Skin of body (tissue), 1 donor: ENCODE measurements at regions not wholly inside any gene's neighbourhood (a gene's known extent, or its start where the extent isn't known, plus 50 kb on each side); places are given as distances from the start of the nearest gene placed in this dataset.
"Not testable (repeated sequence)": the region's sequence is repeated elsewhere in the genome, so short reads cannot be mapped to it uniquely, and the experiment has no call there.

Source experiments
- DNase-seq: peaks from one replicate; lab custom pipeline; 2025; lab: John Stamatoyannopoulos, UW

DNA sequence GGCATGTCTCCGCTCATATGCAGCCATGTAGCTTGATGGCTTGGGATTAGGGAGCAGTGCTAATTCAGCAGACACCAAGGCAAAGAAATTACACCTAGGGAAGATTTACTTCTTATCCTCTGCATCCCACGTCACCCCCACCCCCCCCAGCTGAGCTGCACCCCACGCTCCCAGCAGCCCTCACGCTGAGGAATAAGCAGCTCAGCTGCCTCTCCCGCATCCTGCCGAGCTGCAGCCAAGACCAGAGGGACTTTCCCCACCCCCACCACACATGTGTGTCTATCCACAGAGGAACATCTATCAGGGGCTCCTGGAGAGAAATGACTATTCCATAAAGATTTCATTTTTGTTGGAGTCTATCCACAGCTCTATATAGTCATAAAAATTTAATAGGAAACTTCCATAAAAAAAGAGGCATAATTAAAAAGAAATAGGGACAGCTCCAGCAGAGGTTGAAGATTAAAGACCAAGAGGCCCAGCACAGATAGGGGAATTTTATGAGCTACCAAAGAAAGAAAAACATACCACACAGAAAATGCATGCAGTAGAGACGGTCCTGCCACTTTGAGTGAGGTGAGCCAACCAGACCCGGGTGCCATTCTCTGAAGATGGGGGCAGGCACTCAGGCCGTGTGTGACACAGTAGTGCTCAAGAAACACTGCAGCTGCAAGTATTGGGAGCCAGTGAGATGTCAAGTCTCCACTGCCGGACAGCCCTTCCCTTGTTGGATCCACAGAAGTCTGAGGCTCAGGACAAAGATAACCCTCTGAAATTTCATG is 274.8 kb downstream of the BCL2L11 start:
- DNase-seq: not testable (repeated sequence)

DNA sequence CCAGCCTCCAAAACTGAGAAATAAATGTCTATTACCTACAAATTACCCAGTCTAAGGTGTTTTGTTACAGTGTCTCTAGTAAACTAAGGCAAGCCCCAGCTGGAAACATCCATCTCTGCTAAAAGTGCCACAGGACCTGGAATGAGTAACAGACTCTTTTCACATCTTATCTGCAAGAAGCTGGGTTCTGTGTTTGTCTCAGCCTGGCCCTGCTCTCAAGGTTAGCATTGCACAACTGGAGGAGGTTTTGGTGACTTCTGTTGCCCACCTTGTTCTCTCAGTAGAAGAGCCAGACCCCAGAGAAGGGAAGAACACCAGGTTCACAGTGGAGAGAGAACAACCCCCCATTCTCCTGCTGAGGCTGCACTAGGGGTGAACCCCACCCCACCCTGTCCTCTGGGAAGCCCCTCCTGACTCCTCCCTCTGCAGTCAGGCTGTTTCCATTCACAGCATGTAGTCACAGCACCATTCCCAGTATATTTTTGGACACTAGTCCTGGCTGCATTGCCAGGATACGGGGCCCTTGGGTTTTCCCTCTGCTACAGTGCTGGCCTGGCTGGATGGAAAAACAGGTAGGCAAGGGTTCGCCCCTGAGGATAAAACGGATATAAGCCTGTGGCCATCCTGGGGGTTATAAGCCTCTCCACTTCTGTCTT is 280.0 kb downstream of the BCL2L11 start:
- not testable (repeated sequence) for DNase-seq

DNA sequence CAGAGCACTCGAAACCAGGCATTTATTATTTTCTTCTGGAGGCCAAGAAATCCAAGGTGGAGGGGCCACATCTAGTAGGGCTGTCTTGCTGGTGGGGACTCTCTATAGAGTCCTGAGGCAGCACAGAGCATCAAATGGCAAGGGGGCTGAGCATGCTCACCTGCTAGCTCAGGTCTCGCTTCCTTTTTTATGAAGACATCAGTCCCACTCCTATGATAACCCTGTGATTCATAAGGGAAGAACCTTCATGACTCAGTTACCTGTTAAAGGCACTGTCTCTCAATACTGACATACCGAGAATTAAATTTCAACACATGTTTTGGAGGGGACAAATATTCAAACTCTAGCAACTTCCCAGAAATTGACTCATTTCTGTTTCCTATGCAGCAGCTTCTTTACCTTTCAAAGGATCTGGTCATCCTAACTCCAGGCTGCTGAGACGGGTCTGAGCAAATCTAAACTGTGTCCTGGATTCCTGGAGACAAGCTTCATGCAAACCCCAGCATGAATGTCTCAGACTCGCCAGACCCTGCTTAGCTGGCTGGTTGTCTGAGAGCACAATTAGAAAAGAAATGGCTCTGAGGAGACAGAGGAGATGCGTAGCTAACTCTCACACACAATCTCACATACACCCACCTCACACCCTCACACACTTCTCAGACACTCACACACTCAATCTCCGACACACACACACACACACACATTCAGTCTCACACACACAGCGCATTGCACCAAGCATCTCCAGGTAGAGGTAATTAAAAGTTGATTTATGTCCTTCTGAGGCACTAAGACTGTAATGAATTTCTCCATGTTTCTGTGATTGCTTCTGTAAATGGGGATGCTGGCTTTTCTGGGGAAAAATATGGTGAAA is 280.8 kb downstream of the BCL2L11 start:
- not testable (repeated sequence) for DNase-seq

DNA sequence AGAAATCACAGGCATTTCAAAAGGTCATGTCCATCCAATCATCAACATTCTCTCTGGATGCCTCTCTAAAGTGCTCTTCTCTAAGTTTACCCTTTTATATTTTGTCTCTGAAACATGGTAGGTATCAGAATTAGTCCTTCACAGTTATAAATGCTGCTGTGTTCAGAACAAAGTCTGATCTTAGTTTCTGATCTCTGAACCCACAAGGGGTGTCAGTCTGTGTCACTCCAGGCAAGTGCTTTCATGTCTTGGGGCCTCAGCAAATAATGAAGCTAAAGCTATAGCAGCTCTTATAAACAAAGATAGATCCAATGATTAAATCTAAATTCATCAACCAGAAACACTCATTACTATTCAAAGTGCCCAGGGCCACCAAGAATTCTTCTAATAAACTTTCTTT is 281.7 kb downstream of the BCL2L11 start:
- not testable (repeated sequence) for DNase-seq

DNA sequence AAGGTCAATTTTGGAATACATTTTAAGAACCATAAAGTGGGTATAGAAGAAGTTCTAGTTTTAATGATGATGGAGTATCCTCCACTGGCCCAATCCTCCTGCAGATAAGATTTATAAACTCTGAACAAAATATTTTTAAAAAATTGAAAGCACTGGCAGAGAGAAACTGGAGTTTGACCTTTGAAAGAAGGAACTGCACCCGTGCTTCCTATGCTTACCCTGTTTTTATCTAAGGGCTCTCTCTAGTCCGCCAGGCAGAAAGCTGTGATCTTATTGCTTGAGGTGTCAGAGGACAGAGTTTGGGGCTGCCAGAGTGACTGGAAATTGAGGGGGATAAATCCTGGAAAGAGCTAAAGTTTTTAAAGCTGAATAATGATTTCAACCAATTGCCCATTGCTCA is 282.6 kb downstream of the BCL2L11 start:
- DNase-seq: not testable (repeated sequence)

DNA sequence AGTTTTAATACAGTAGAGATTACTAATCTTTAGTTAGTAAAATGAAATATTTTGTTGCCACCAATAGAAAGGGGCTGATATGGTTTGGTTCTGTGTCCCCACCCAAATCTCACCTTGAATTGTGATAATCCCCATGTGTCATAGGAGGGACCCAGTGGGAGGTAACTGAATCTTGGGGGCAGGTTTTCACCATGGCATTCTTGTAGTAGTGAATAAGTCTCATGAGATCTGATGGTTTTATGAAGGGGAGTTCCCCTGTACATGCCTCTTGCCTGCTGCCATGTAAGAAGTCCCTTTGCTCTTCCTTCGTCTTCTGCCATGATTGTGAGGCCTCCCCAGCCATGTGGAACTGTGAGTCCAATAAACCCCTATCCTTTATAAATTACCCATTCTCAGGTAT is 285.9 kb downstream of the BCL2L11 start:
- not testable (repeated sequence) for DNase-seq

DNA sequence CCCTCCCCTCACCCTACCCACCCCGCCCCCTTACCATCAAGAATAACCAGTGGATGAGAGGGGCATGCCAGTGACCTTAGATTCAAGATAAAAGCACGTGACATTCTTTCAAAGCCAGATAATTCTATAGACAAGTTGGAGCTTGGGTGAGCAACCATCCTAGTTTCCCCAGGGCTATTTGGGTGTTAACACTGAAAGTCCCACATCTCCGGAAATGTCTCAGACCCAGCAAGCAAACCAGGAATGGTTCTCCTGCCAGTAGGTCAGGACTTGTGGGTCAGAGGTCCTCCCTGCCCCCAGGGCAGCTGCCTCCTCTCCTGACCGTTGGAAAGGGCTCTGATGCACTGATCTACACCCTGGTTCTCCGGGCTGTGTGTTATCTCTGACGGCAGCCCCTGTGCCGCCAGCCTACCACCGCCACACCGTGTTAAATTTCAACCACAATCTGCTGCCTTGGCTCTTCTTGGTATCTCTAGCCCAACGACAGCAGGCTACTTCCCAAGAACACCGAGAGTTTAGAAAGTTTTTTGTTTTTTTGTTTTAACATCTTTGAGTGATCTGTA is 287.0 kb downstream of the BCL2L11 start:
- not testable (repeated sequence) for DNase-seq

DNA sequence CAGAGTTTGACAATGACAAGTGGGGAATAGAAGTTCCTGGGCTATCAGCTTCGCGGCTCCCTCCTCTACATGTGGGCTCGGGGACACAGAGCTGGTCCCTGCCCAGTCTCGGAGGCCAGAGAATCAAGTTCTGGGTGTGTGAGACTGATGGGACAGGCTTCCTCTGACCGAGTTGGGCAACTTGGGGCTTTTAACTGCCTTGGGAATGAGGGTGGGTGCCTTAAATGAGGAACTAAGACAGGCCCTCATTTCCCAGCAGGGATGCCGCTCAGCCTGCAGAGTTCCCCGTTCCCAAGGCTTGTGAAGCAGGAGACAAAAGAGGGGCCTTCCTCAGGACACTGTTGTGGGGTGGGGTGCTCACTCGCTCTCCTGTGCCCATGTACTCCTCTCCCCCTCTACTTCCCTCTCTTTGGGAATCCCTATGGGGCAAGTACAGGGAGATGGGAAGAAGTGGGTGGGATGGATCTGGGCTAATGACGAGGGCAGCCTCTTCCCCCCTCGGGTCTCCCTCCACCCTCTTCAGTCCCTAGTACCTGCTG is 290.2 kb downstream of the BCL2L11 start:
- DNase-seq: not testable (repeated sequence)

DNA sequence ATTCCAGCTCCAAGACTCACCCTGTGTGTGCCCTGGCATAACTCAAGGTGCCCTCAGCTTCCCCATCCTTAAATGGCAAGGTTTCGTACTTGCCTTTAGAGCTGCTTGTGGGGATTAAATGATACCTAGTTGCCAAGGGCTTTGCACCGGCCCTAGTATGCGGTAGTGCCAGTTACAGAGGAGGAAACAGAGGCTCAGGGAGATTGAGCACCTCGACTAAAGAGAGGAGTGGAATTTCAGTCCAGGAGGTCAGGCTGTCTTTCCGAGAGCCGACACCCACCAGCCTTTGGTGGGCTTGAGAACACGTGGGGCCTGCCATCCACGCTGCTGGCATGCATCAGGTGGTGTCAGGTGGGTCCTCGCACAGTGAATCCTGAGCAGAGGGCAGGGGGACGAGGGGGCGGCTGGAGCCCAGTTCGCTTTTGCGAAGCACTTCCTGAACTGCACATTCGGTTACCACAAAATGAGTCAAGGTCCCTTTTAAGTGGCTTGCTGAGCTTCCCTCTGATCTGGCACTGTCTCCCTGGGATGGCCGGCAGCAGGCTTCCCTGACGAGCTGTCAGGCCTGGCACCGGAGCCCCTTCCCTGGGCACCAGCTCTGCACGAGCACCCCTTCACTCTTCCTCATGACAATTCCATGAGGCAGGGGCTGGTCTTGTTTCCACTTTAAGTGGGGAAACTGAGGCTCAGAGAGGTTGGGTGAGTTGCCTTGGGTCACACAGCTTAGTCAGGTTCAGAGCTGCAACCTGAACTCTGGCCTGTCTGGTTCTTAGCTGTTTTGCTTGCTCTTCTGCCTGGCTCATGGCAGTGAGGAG is 291.4 kb downstream of the BCL2L11 start:
- not testable (repeated sequence) for DNase-seq

DNA sequence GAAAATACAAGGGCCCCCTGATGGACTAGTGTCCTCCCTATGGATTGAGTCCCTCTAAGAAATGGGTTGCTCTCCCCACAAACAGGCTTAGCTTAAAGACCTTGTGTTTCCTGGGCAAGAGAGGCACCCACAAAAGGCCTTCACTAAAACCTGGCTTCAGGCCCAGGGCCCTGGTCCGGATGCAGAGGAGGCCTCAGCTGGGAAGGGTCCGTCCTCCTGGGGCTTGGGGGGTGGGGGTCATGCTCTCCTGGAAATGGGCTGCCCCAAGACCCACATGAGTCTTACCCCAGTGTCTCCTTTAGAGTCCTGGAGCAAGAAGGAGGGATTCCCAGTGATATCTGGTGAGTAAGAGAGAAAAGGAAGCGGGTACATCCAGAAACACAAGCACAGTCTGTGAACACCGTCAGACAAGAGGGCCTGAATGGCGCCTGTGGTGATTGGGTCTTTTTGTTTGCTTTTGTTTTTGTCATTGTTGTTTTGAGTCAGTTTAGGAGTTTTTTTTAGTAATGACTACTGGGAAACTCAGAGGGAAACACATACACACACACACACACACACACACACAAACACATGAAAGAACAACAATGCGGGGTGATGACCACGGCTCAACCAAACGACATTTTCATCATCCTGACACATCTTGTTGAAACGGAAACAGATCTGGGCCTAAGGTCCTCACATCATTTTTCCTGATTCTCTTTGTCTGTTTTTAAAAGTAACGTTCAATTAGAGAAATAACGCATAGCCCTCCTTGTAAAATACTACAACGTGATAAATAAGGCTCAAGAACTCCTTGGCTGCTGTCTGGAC is 292.3 kb downstream of the BCL2L11 start:
- not testable (repeated sequence) for DNase-seq

DNA sequence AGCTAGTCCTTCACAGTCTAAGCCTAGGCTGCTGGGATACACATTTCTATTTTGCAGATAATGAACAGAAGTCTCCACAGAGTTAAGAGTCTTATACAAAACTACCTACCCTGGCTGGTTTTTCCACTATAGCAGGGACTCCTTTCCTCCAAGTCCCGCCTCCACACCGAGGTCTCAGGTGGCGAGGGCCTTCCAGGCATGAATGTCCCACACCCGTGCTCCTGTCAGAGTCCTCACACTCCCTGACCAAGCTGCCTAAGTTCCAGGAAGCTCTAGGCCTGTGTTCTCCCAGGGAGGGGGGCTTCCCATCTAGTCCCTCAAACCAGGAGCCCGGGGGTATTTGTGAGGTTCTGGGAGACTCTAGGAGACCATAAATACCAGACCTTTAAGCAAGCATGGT is 293.2 kb downstream of the BCL2L11 start:
- not testable (repeated sequence) for DNase-seq

DNA sequence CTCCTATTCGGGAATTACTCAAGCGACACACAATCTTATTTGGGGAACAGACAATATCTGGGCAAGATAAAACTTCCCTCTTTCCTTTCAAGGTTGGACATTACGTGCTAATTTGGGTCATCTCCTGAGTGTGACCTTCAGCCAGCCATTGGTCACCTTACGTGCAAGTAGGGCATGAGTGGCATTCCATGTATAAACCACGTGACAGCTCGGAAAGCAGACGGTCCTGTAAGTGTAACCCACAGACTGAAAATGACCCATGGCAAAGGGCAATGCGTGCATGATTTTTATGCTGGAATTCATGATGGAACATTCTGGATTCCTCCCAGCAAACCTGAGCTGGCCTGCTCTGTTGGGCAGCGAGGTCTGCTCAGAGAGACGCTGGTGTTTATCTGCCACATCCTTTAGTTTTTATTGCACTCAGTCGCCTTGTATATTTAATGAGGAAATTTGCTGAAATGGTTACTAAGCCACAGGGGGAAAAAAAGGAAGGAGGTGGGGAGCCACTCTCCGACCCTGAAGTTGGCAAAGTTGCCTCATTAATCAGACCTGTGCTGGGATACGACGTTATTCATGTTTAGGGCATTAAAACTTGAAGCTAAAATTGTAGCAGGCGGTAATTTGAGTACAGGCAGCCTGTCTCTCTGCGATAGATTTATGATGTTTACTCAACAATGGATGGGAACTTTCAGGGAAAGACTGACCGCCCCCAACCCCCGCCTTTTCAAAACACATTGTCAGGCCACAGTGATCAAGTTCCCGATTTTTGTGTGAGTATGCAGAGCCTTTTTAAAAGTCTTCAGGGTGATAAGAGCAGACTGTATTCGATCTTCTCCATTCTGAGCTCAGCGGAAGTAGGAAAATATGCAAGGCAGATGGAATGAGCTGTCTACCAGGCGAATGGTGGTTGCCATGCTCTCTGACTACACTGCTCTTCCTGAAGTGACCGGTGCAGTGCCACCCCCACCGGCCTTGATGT is 295.3 kb downstream of the BCL2L11 start:
- not testable (repeated sequence) for DNase-seq

DNA sequence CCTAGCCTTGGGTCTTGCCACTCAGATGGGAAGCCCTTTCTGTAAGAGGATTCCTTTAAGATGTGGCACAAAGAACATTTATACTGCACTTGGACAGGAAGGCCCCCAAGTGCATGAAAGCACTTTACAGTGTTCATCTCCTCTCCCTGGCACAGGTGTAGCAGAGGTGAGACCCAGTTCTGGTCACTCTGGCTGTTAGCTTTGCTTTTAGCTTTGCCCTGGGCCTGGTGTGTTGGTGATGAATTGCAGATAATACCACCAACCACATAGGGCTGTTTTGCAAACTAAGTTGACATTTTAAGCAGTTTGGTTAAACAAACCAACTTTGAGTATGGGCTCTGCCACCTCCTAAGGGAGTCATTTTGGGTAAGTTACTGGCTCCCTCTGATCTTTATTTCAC is 296.3 kb downstream of the BCL2L11 start:
- DNase-seq: not testable (repeated sequence)

DNA sequence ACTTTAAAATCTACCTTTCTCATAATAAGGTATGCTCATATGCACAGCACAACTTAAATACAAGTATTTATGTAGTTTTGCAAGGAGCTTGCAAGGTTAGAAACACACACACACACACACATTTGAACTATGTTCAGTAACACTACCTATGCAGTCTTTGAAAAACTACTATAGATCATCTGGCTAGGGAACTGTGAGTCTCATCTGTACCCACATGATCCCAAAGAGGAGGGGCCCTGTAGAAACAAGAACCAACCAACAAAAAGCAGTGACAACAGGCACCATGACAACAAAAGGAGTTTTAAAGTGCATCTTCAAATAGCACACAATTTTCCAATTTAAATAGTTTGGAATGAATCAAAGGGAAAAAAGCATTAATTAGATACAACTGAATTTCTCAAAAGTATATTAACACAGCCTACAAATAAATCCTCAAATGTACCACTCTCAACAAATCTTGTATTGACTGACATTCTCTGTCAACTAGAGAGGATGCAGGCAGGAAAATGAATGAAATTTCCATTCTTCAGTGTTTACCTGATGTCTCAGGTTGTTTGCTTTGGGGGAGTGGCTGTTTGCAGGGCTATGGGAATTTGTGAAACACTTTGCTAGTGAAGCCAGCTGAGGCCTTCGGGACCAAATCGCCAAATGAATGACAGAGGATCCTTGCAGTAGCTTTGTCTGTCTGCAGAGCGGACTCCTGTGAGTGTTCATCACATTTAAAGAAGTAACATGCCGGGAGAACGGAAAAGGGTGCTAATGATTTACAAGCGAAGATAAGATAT is 297.6 kb downstream of the BCL2L11 start:
- DNase-seq: not testable (repeated sequence)

DNA sequence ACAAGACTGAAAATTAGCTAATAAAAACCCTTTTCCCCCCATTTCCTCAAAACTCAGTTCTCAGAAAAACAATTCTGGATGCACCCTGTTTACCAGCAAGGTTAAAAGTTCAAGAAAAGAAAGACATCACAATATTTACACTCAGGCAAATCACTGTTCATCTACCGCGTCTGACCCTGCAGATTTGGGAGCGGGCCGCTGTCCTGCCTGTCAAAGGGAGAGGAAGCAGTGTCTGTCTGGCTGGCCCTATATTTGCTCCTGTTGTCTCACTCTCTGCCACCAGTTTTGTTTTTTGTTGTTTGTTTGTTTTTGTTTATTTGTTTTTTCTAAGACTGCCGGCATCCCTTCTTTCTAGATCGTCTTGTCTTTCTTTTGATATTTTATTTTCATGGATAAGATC is 299.4 kb downstream of the BCL2L11 start:
- not testable (repeated sequence) for DNase-seq

DNA sequence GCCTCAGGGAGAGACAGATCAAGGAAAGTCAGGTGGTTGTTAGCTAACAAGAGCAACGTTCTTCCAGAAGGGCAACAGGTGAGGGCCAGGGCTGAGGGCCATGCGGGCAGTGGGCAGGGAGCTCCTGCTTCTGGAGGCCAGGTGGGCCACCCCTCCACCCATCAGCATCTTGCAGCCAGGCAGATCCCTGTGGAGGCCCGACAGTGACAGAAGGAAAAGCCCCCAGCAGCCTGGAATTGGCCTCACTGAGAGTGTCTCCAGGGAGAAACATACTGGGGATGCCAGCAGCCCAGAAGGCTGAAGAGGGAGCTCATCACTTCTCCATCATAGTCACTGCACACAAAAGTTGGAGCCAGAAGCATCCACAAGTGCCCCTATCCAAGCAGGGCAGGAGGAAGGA is 300.1 kb downstream of the BCL2L11 start:
- DNase-seq: not testable (repeated sequence)

DNA sequence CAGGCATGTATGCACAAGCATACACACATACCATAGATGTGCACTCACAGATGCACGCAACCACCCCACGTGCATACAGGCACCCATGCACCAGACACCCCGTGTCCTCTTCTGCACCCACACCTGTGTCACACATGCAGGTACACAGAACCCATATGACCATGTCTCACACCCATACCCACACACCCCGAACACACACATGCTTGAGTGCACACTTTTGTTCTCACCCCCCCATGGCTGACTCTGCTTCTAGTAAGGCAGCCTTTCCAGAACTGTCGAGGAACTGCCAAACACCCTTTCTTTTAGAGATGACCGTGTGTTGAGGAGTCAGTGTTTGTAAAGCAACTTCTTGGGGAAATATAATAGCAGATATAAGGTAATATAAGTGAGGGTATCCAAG is 301.2 kb downstream of the BCL2L11 start:
- not testable (repeated sequence) for DNase-seq
